Heart left ventricle (tissue), 16 donors: ENCODE measurements at regions not wholly inside any gene's neighbourhood (a gene's known extent, or its start where the extent isn't known, plus 50 kb on each side); places are given as distances from the start of the nearest gene placed in this dataset.

Experiments used
- ATAC-seq, 4 donors: fragments of 200-7000 bp; cut with Tn5 transposase; one replicate each; pipeline ENCODE4 v1.9.1; 2020 to 2022; ENCODE audit warnings: moderate library complexity in 4 of 4, mild to moderate bottlenecking in 3 of 4, moderate number of reproducible peaks in 1 of 4
- DNase-seq, 5 donors: peaks; one replicate each; pipeline ENCODE4 v3.0.0-alpha.2; 2020
- H3K27ac ChIP-seq, 12 donors: fragments of 200-600 bp; sonication (generic) in 4 of 12; one replicate each; pipeline versions ENCODE4 v1.5.0 to v1.8.0; 2016 to 2022; ENCODE audit warnings: mild to moderate bottlenecking in 2 of 12
- H3K27me3 ChIP-seq, 9 donors: fragments of 200-600 bp; sonication (generic) in 2 of 9; one replicate each; pipeline versions ENCODE4 v1.5.1 to v1.8.0; 2016 to 2022; ENCODE audit warnings: mild to moderate bottlenecking in 3 of 9
- H3K36me3 ChIP-seq, 9 donors: fragments of 200-600 bp; sonication (generic) in 2 of 9; one replicate each; pipeline versions ENCODE4 v1.5.0 to v1.8.0; 2018 to 2022; ENCODE audit warnings: mild to moderate bottlenecking in 2 of 9
- H3K4me1 ChIP-seq, 12 donors: fragments of 200-600 bp; sonication (generic) in 4 of 12; one replicate each; pipeline versions ENCODE4 v1.5.0 to v1.8.0; 2016 to 2022; ENCODE audit warnings: mild to moderate bottlenecking in 3 of 12
- H3K4me3 ChIP-seq, 12 donors: fragments of 200-600 bp; sonication (generic) in 4 of 12; one replicate each; pipeline versions ENCODE4 v1.5.0 to v1.8.0; 2017 to 2022; ENCODE audit warnings: mild to moderate bottlenecking in 9 of 12, moderate library complexity in 4 of 12
- H3K9me3 ChIP-seq, 12 donors: fragments of 200-600 bp; sonication (generic) in 4 of 12; one replicate each; pipeline versions ENCODE4 v1.5.0 to v1.8.0; 2016 to 2022; ENCODE audit warnings: mild to moderate bottlenecking in 1 of 12
- CTCF ChIP-seq, 12 donors: fragments of 200-600 bp; sonication (generic) in 4 of 12; IDR thresholded peaks; one replicate each; pipeline versions ENCODE4 v1.5.0 to v1.8.0; 2018 to 2022; ENCODE audit warnings: antibody characterized with exemption in 12 of 12, mild to moderate bottlenecking in 5 of 12
- POLR2A ChIP-seq, 2 donors: fragments of 450-650 bp; IDR thresholded peaks; one replicate each; pipeline ENCODE4 v1.6.1; 2017; ENCODE audit warnings: antibody characterized with exemption in 2 of 2, mild to moderate bottlenecking in 2 of 2, moderate library complexity in 2 of 2
- WGBS, 4 donors: extraction: QIAGEN DNeasy Blood & Tissue Kit in 2 of 4; methylation state at CpG; one replicate each; pipeline versions ENCODE4 v1.1.5 to v1.1.7; 2013 to 2018; 5-methylcytosine and 5-hydroxymethylcytosine counted together
- intact Hi-C, 10 donors: fragments of 100-400 bp; cut with DNase I; formaldehyde crosslinking; loops; one replicate each; pipeline versions ENCODE4 v1.11.1 to v1.14.2; 2022
- donor health status: ischemic (EF 13 %, LVEDD 7.1; RV severe dilation, severe dysfunction).
- donor health status: healthy with polysubstance abuse.
- donor health status: DM: no; HTN: yes; CAD: no.
- donor health status: DM: no; HTN: no; CAD: no.
- donor health status: ischemic (EF 25% LVEDD 6.9; RV normal size, moderate dysfunction).
- donor health status: ischemic (EF 25% LVEDD 5.7; RV mildly dilated, moderate dysfunction).
- donor health status: healthy.
- donor health status: DM: yes; HTN: yes; CAD: no.
- donor health status: ischemic (EF 35%, LVEDD 5.7; RV mildly dilated, moderate dysfunction).
- donor health status: nonischemic (EF 11% LVEDD 7.7; RV severe dilation, severe dysfunction).
- donor health status: DM: yes; HTN: yes; CAD: no.
- donor health status: PGD.
- donor health status: ischemic (EF 29% LVEDD 5.4; RV normal size, mild dysfunction).
- donor health status: nonischemic (EF 23%, LVEDD 6.1; RV moderate dilation, normal function).

- 29 to 52% (median 41%) methylated on average over 12 of the region's 12 CpGs for WGBS, 4 donors
- no peaks in the 10 kb centered on the region for H3K36me3 ChIP-seq
- intact Hi-C loops = loop anchor here in 1 of 10 donors (10.0 kb wide), 1 partner anchor 64 kb away; no protein-coding TSS in a partner anchor
- TF ChIP-seq POLR2A (IDR thresholded peaks at IDR 0.05) (no peak), CTCF (IDR thresholded peaks at IDR 0.05) (no peak)
- no peak overlapping the region for H3K4me3 ChIP-seq
- peak overlapping the region in 4 of 12 donors; percentile 8 to 42 (median 22) for H3K27ac ChIP-seq
- ATAC-seq (peak; percentile 85 to 92 (median 88)), DNase-seq (peak; percentile 69 to 84 (median 79))
- H3K27me3 ChIP-seq = peaks cover 0 to 3% (median 0%) of the 10 kb centered on the region in 9 donors
- peaks cover 0 to 16% (median 0%) of the 10 kb centered on the region in 12 donors for H3K4me1 ChIP-seq
- no peaks in the 10 kb centered on the region for H3K9me3 ChIP-seq
These were observed 94.2 kb downstream of the PJA1 start for GRCh38 chrX:69070949-69071650.

- Histone ChIP-seq H3K36me3 (no peaks in the 10 kb centered on the region), H3K27ac (no peak overlapping the region), H3K27me3 (peaks cover 0 to 3% (median 0%) of the 10 kb centered on the region in 9 donors), H3K4me1 (peaks cover 0 to 16% (median 0%) of the 10 kb centered on the region in 12 donors), H3K9me3 (no peaks in the 10 kb centered on the region), H3K4me3 (no peak overlapping the region)
- TF ChIP-seq POLR2A (IDR thresholded peaks at IDR 0.05) = no peak
- no peak for TF ChIP-seq CTCF (IDR thresholded peaks at IDR 0.05)
- no peak for ATAC-seq
- 78 to 100% (median 95%) methylated on average over 3 of the region's 3 CpGs for WGBS, 4 donors
- intact Hi-C loops = loop anchor here in 4 of 10 donors (10.0 kb wide), 4 partner anchors 65 to 315 kb away; no protein-coding TSS in a partner anchor
- no peak for DNase-seq
These were observed 95.4 kb downstream of the PJA1 start for GRCh38 chrX:69069876-69070275.

DNA sequence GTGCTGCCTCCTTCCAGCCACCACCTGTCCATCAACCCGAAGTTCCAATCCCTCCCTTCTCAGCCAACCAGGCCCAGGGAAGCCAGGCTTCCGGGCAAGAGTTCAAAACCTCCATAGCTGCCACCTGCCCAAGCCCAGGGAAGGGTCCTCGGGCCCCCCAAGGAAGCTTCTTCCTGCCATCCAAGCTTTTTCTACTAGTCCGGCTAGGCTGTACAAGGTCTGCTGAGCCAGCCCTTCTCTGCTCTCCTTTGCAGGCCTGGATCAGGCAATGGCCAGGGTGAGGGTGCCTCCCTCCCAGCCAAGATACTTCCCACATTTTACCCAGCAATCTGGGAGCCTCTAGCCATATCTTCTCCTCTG is 96.2 kb downstream of the PJA1 start:
- H3K4me3 ChIP-seq = no peak overlapping the region
- H3K27me3 ChIP-seq = peaks cover 0 to 3% (median 0%) of the 10 kb centered on the region in 9 donors
- no peak for DNase-seq
- intact Hi-C loops = loop anchor here in 3 of 10 donors (10.0 kb wide), 3 partner anchors 146 to 316 kb away; no protein-coding TSS in a partner anchor
- no peak for ATAC-seq
- H3K36me3 ChIP-seq = no peaks in the 10 kb centered on the region
- H3K4me1 ChIP-seq = peaks cover 0 to 16% (median 0%) of the 10 kb centered on the region in 12 donors
- TF ChIP-seq CTCF (IDR thresholded peaks at IDR 0.05) (no peak), POLR2A (IDR thresholded peaks at IDR 0.05) (no peak)
- H3K27ac ChIP-seq = no peak overlapping the region
- peaks cover 0 to under 1% (median 0%) of the 10 kb centered on the region in 12 donors for H3K9me3 ChIP-seq
- 83 to 92% (median 87%) methylated on average over 2 to 4 of the region's 4 CpGs for WGBS, 4 donors

DNA sequence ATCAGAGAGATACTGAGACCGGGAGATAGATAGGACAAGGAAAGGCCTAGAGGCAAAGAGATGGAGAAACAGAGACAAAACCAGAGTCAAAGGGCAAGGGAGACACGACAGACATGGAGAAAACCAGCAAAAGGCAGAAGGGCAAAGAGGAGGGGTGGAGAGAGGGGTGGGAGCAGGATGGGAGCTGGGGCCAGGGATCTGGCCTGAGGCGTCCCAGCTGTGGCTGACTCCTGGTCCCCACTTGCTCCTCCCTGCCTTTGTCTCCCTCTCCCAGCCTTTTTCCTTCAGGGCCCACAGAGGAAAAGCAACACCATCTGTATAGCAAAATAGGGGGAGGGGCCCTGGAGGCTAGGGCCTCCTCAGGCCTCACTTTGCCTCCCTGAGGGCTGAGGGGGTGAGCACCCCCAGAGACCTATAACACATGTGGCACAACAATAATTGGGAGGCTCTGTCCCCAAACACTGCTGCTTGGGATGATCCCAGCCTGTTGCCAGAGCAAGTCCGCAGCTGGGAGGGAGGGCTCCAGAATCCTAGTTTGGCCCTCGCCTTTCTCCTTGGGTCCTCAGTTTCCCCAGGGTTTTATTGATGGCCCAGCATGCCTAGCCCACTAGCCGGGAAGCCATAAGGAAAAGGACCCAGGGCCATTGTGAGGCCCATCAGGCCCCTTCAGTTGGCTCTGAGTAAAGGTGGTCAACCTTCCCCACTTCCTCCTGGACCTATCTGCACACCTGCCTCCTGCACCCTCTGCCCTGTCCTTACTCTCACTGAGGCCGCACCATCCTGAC is 96.8 kb downstream of the PJA1 start:
- peaks cover 0 to 3% (median 0%) of the 10 kb centered on the region in 9 donors for H3K27me3 ChIP-seq
- DNase-seq (no peak), ATAC-seq (no peak)
- peaks cover 0 to 5% (median 0%) of the 10 kb centered on the region in 12 donors for H3K9me3 ChIP-seq
- intact Hi-C loops = loop anchor here in 3 of 10 donors (10.0 kb wide), 3 partner anchors 146 to 316 kb away; no protein-coding TSS in a partner anchor
- TF ChIP-seq CTCF (IDR thresholded peaks at IDR 0.05) = no peak
- no peak for TF ChIP-seq POLR2A (IDR thresholded peaks at IDR 0.05)
- H3K4me3 ChIP-seq = no peak overlapping the region
- H3K27ac ChIP-seq = no peak overlapping the region
- WGBS, 4 donors = 74 to 90% (median 84%) methylated on average over 7 of the region's 7 CpGs
- no peaks in the 10 kb centered on the region for H3K36me3 ChIP-seq
- H3K4me1 ChIP-seq = peaks cover 0 to 16% (median 0%) of the 10 kb centered on the region in 12 donors
